Stimulated activated CD4-positive, alpha-beta T cell treated with anti-CD3 and anti-CD28 coated beads, Interleukin-12 subunit alpha, Interleukin-12 subunit beta, amount 100 ng/mL, for 24 hours (primary cell): ENCODE measurements at regions not wholly inside any gene's neighbourhood (a gene's known extent, or its start where the extent isn't known, plus 50 kb on each side); places are given as distances from the start of the nearest gene placed in this dataset.
"Not testable (repeated sequence)": the region's sequence is repeated elsewhere in the genome, so short reads cannot be mapped to it uniquely, and the experiment has no call there.

Experiments
- DNase-seq, 2 experiments: peaks; one replicate each; pipeline ENCODE4 v3.0.0-alpha.2; 2020; ENCODE audit warnings: low read depth in 2 of 2

- DNase-seq = no peak
These were observed 191.7 kb downstream of the NDUFA10 start for GRCh38 chr2:239833269-239834109.

GRCh38 chr2:239832490-239833268, 192.5 kb downstream of the NDUFA10 start:
- no peak for DNase-seq

- DNase-seq = no peak
These were observed 193.2 kb downstream of the NDUFA10 start for GRCh38 chr2:239831861-239832489.

DNA sequence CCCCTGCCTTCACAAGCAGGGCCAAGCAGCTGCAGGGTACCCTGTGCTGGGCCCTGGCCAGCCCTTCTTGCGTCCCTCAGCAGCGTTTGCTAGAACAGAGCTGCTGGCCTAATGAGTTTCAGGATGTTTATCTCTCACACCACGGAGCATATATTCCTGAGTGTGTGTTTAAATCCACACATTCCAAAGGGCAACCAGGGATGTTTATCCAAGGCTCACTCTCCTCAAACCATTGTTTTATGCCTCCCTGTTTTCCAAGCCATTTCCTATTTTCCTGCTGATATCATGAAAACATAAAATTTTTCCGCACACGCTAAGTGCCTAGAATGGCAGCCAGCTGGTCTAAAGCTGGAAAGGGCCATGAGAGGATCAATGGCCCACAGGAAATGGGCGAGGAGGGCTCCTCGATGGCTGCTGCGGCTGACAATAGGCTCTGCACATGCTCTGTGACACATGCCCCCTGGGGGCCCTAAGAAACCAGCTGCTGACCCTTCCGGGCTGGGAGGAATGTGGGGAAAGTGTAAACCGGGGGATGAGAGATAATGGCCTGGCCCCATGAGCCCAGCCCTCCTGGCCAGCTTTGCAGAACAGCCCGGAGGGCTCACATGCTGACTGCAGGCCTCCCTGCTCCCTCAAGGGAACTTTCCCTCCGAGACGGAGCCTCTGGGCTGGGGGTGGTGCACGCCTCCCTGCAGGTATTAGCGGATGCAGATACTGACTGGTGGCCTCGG, 194.0 kb downstream of the NDUFA10 start:
- no peak for DNase-seq

DNA sequence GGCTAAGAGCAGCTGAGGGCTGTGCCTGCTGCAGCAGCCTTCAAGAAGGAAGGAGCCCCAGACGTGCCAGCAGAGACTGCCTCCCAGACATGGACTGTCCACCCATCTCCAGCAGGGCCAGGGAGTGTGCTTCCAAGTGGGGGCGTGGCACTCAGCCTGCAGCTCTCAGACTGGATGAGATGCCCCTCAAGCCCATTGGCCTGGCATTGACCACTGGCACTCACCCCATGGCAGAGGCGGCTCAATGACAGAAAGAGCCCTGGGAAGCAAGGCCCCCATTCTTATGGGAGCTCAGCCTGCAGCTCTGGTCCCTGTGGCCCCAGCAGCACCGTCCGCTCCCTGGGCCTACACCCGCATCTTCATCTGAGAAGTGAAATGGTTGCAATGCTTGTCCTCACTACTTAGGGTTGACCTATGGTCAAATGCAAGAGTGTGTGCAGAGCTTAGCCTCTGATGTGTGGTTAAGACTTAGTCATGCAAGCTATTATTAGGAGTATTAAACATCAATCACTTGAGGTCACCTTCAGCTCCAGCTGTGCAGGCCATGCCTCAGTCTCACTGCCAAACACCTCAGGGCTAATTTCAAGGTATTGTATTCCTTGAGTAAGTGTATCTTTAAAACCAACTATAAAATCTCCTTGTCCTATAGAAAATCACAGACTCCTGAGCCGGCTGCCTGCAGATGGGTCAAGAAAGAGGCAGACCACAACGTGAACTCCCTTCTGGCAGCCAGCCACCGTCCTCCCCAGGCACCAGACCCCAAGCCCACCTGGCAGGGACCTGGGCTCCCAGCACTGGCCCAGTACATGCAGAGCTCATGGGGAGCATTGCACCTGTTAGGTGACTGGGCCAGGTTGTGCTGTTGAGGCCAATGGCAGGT, 194.8 kb downstream of the NDUFA10 start:
- DNase-seq = no peak

GRCh38 chr2:239829326-239829725, 195.8 kb downstream of the NDUFA10 start:
- no peak for DNase-seq

- DNase-seq = not testable (repeated sequence)
These were observed 196.2 kb downstream of the NDUFA10 start for GRCh38 chr2:239828973-239829275.

GRCh38 chr2:239828192-239828972, 196.8 kb downstream of the NDUFA10 start:
- no peak for DNase-seq

DNA sequence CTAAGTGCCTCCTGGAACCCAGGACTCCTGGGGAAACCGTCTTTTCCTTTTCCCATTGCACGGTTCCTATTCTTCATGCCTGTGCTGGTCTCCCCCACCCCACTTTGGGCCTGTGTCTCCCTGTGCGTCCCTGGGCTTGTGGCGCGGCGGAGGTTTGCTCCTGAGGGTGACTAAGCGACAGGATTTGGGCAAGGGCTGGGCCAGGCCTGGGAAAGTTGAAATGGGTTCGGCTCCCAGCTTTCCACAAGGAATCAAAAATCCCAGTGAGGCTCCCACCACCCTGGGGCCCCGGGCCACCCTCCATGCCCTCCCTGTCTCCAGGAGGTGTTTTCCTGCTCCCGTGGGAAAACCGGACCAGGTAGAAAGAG, 197.6 kb downstream of the NDUFA10 start:
- no peak for DNase-seq

GRCh38 chr2:239826786-239827522, 198.2 kb downstream of the NDUFA10 start:
- DNase-seq = no peak

GRCh38 chr2:239826376-239826775, 198.8 kb downstream of the NDUFA10 start:
- no peak for DNase-seq

GRCh38 chr2:239825705-239825979, 199.5 kb downstream of the NDUFA10 start:
- no peak for DNase-seq

DNA sequence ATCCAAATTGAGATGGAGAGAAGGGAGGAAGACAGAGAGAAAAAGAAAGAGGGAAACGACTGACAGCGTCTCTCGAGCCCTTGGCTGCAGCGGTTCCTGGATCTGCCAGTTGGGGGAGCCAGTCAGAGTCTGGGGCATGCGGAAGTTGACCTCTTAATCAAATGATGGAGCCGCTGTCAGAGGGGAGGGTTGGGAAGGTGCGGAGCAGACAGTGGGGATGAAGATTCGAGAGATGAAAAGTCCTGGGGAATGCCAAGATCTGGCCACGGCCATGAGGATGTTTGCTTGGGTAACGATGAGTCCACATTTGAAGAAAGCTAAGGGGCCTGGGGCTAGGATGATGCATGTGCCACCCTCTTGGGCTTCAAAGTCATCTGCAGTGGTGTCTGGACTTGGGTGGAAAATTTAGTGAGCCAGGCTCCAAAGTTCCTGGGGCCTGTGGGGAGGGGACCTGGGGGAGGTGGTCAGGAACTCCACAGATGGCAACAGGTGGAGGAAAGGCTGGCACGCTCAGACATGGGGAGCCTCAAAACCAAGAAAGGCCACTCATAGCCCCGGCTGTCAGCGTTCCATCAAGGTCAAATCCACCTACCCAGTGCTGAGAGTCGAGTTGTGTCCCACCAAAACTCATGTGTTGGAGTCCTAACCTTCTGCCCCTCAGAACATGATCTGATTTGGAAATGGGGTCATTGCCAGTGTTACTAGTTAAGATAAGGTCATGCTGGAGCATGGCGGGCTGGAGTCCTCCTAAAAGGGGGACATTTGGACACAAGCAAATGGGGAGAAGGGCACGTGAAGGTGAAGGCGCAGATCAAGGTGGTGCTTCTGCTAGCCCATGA, 200.1 kb downstream of the NDUFA10 start:
- no peak for DNase-seq

GRCh38 chr2:239824046-239824694, 201.0 kb downstream of the NDUFA10 start:
- no peak for DNase-seq

- no peak for DNase-seq
These were observed 202.9 kb downstream of the NDUFA10 start for GRCh38 chr2:239822146-239822831.

GRCh38 chr2:239821694-239822075, 203.5 kb downstream of the NDUFA10 start:
- DNase-seq = no peak

DNA sequence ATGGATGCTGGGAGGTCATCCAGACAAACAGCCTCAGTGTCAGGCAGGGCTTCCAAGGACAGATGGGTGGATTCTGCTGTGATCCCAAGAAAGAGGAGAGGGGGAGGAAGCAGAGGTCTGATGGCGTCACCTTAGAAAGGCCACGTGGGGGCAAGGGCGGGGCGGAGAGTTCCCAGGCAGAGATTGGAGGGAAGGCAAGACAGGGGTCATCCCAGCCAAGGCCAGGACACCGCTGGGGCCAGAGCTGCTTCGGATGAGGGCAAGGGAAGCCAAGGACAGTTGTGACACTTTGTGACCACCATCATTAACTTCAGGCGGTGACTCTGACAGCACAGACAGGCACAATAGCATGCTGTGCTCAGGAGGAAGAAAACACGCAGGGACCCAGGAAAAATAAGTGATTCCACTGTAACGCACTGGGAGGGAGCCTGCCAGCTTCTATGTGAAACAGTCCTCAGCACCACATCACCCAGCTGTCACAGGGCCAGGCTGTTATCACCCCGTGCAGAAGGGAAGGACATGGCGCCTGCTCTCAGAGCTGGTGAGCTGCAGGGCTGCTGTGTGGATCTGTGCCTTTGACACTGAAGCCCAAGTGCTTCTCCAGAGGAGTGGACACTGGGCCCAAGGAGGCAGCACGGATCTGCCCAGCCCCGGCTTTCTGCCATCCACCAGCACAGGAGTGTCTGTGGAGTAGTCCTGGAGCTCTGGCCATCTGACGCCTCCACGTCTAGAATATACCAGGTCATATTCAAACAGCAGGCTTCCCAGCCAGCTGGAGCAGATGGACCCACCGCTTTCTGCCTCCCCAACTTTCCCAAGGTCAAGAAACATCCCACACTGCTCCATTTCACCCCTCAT, 204.1 kb downstream of the NDUFA10 start:
- no peak for DNase-seq
